ENCODE measurements at regions not wholly inside any gene's neighbourhood (a gene's known extent, or its start where the extent isn't known, plus 50 kb on each side); places are given as distances from the start of the nearest gene placed in this dataset.
A peak's percentile ranks its signal among the peaks of the same experiment; 100 is the strongest.
"Not testable (repeated sequence)": the region's sequence is repeated elsewhere in the genome, so short reads cannot be mapped to it uniquely, and the experiment has no call there.

- DNase-seq (ENCODE audit: low spot score) = no peak
Measured at GRCh38 chr2:182477774-182478173, 50.9 kb upstream of the PDE1A start.

- no peak for DNase-seq (ENCODE audit: low spot score)
Measured at GRCh38 chr2:182481676-182482075, 54.8 kb upstream of the PDE1A start.

DNA sequence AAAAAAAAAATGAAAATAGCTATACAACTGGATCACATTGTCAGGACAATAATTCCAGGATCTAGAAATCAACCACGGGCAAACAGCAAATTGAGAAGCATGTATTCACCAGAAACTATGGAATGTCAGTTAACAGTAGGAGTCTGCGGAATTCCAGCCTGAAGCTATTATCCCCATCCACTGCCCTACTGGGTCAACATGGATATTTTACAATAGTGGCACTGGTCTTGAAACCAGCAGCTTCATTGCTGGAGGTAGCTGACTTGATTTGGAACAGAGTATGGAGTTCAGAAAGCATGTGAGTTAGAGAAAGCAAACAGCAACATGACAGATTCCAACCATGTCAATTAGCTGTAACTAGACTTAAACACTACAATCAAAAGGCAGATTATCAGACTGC lies 55.7 kb upstream of the PDE1A start:
- DNase-seq (ENCODE audit: low spot score) = no peak

DNA sequence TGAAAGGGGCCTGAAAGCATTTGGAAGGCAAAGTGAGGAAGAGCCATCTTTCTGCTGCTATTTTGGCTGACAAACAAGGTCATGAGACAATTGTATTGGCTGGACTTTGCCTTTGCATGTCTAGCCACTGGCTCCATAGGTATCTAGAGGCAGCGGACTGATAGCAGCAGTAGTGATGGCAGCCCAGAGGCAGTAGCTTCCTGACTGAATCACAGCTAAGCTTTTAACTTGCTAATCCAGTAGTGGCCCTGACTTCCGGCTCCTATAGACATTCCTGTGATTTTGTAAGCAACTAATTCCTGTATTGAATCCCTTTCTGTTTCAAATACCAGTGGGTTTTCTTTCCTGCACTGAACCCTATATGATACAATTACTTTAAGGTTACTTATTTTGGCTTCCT lies 69.8 kb upstream of the PDE1A start:
- DNase-seq (ENCODE audit: low spot score) = no peak

GRCh38 chr2:182499706-182500470 lies 73.1 kb upstream of the PDE1A start:
- no peak for DNase-seq (ENCODE audit: low spot score)

DNA sequence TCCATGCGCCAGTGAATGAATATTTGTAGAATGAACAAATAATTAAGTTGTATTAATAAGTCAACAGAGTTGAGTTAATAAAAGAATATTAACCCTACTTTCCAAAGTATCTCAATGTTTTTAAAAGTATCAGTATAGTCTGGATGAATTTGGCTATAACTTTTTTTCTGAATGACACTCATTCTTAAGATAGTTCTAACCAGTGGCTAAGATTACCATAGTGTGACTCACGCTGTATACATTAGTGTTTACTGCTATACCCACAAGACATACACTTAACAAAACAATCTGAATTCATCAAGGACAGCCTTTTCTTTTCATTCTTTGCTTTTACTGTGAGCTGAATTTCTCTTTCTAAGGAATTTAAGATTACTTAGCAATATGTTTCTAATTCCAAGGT lies 77.0 kb upstream of the PDE1A start:
- DNase-seq (ENCODE audit: low spot score) = no peak

- peak; percentile 38 for DNase-seq (ENCODE audit: low spot score)
Measured at GRCh38 chr2:182504903-182505302, 78.1 kb upstream of the PDE1A start.

DNA sequence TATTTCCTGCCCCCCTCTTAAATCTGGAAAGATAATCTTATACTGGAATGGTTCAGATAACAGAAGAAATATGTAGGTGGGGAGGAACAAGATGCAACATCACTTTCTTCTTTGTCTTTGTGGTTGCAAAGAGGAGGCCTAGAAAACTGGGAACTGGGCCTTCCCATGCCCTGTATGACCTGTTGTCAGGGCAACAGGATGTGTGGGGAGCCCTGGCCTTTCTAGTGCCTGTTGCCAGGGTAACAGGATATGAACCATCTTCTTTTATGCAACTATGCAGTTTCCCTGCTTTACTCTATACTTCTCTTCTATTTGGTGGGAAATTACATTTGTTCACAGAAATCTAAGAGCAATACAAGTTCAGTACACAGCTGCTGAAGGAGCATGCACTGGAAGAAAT lies 79.8 kb upstream of the PDE1A start:
- DNase-seq (ENCODE audit: low spot score) = peak; percentile 7

DNA sequence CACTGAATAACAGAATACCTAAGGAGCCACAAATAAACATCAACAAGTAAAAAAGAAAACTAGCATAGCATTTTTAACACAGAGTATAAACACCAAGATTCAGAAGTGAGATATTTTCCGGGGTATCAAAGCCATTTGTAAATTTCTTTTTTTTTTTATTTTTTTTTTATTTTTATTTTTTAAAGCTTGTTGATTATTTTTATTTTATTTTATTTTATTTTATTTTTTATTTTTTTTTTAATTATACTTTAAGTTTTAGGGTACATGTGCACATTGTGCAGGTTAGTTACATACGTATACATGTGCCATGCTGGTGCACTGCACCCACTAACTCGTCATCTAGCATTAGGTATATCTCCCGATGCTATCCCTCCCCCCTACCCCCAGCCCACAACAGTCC lies 81.7 kb upstream of the PDE1A start:
- DNase-seq (ENCODE audit: low spot score) = not testable (repeated sequence)

DNA sequence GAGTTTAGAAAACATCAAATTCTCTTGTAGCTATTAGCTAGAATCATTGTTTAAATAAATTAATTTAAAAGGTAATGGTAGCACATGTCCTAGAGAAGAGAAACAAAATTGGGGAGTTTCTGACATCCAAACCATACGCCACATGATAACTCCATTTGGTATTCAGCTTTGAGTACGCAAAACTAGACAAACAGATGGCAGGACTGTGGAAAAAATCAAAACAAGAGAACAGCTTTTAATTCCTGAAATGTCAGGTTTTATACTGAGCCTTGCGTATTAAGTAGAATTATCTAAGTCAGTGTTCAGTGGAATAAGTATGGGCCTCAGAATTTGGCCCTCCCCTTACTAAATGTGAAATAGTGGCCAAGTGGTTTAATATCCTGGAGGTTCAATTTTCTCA lies 82.4 kb upstream of the PDE1A start:
- DNase-seq (ENCODE audit: low spot score) = no peak

DNA sequence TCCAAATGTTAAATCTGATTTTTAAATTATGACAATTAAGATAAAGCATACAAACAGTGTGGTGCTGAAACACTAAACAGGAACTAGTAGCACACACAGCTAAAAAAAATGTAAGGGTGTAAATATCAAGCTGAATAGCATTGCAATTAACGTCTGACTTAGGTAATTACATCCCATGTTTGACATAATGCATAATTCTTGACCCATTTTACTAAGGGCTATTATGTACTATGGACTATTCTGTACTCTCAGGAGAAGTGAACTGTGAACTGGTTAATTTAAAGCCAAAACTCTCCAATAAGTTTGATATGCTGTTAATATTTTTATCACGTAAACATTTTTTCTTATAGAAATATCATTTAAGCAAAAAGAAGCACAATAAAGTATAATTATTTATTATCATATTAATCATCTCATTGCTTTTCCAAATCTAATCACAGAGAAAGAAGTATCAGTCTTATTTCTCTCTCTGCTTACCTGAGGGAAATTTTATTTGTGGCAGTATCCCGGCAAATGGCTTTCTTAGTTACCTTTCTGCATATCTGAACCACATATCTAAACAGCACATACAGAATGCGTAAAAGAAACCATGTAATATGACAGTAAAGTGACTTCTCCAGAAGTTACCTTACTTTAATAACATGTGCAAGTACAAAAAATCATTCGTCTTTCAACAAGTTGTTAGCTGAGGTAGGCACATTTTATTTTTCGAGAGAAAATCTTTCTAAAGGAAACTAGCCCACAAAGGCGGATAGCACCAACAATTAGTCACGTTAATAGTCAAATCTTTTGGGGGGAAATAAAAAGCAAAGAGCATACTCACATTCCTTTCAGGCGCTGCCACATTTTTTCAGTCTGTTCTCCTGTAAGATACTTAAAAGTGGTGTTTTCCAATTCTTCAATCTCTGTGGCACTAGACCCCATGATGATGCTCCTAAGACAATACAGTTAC lies 94.9 kb upstream of the PDE1A start:
- DNase-seq (ENCODE audit: low spot score) = no peak

DNA sequence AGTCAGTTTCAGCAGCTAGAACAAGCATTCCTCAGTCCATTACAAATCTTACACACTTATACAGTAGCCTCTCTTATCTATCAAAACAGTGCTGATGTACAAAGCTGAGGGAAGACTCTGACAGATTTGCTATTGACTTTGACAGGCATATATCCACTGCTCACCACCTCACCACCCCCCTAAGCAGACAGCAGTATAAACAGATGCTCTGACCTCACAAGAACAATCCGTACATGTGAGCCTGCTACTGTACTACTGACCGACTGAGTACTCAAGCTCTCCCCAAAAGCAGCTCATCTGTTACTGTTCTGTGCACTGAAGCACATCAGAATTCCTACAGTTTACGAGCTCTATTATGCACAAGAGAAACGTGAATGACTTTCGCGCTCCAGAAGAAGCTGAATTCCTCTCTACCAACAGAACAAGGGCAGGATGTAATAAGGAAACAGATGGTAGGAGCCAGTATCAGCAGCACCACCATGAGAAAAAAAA lies 95.6 kb upstream of the PDE1A start:
- no peak for DNase-seq (ENCODE audit: low spot score)

DNA sequence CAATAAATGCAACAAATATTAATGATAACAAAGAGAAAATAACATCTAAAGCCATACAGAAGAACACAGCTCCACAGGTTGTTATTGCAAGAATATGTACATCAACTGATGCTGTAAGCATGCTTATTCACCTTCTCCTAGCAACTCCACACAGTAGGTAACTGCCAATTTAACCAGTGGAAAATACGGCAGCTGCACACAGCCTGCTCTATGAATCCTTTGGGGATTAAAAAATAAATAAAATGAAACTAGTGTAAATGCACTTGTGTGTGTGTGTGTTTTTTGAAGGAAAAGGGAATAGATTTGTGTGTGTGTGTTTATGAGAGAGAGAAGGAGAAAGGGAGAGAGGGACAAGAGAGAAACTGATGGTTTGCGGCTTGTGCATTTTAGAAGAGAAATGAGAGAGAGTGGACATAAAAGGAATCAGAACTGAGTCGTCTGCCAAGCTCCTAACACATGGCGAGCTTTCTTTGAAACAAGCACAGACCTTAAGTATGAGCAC lies 96.2 kb upstream of the PDE1A start:
- DNase-seq (ENCODE audit: low spot score) = no peak

DNA sequence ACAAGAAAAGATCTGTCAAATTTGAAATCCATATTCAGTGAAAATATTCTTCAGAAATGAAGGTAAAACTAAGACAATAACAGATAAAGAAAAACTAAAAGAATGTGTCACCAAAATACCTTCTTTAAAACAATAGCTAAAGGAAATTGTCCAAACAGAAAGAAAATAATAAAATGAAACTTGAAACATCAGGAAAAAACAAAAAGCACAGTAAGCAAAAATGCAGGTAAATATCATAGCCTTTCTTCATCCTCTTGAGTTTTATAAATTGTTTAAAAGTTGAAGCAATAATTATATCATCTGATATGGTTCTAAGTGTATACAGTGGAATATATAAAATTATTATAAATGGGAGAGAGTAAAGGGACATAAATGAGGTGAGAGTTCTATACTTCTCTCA lies 103.8 kb upstream of the PDE1A start:
- DNase-seq (ENCODE audit: low spot score) = no peak

DNA sequence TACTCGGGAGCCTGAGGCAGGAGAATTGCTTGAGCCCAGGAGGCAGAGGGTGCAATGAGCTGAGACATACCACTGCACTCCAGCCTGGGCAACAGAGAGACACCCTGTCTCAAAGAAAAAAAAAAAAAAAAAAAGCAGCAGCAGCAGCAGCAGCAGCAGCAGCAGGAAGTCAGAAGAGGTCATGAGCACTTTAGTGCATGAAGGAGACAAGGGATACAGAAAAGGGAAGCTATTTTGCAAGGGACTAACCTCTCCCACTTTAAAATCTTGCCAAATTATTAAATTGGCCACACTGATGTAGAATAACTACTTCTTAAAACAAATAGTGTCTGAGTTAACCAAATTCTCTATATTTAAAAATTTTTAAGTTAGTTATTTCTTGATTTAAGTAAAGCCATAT lies 113.4 kb upstream of the PDE1A start:
- DNase-seq (ENCODE audit: low spot score) = no peak

GRCh38 chr2:182541268-182541667 lies 114.4 kb upstream of the PDE1A start:
- DNase-seq (ENCODE audit: low spot score) = no peak

GRCh38 chr2:182542501-182543258 lies 115.8 kb upstream of the PDE1A start:
- DNase-seq (ENCODE audit: low spot score) = peak; percentile 9

DNA sequence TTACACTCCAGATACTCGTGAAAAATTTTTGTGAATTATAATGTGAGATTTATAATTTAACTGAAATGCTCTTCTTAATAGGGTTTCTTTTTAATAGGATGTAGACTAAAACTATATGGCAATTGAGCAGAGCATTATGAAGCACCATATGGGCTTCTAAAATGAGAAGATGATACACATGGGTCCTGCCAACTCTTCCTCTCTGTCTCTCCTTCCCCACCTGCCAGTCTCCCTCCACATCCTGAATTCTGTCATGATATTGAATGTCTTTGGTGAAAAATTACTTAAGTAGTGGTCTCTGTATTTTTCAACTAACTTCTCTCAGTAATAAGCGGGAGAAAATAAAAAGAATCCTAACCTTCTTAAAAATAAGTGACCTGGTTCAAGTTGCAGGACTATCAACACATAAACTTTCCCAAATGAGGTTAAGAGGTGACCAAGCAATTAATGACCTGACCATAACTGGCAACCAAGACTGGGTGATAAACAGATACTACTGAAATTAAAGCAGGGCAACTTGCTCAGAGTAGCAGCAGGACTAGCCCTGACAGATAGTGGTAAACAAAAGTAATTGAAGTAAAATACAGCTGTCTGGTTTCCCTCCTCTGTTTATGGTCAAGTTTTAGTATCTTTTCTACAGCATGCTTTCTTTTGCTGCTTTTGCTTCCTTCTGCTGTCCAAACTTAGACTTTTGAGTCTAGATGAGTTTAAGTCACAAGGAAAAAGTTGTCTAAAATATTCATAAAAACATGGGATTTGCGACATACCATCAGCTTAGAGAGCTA lies 117.1 kb upstream of the PDE1A start:
- no peak for DNase-seq (ENCODE audit: low spot score)

GRCh38 chr2:182545420-182546167 lies 118.8 kb upstream of the PDE1A start:
- DNase-seq (ENCODE audit: low spot score) = no peak

Data from hepatic stellate cell (primary cell).